Neural progenitor cell (in vitro differentiated cells): ENCODE measurements at regions not wholly inside any gene's neighbourhood (a gene's known extent, or its start where the extent isn't known, plus 50 kb on each side); places are given as distances from the start of the nearest gene placed in this dataset.

Source experiments
- DNase-seq: peaks from one replicate; pipeline ENCODE4 v3.0.0-alpha.2; 2016; ENCODE audit warnings: low spot score
- H2AFZ ChIP-seq: fragments of 200-600 bp; sonication (generic); replicated peaks from 2 replicates; pipeline ENCODE4 v1.6.1; 2016; ENCODE audit warnings: antibody characterized with exemption
- H3F3A ChIP-seq: fragments of 200-600 bp; sonication (generic); 2 replicates; pipeline ENCODE4 v1.6.1; 2016; ENCODE audit warnings: antibody characterized with exemption, low read depth
- H3K27ac ChIP-seq: fragments of 200-600 bp; sonication (generic); 2 replicates; pipeline ENCODE4 v1.5.1; 2016; ENCODE audit warnings: mild to moderate bottlenecking
- H3K27me3 ChIP-seq: fragments of 200-600 bp; sonication (generic); 2 replicates; pipeline ENCODE4 v1.6.1; 2016; ENCODE audit warnings: mild to moderate bottlenecking, moderate library complexity
- H3K36me3 ChIP-seq: fragments of 200-600 bp; sonication (generic); 2 replicates; pipeline ENCODE4 v1.5.1; 2016
- H3K4me1 ChIP-seq: fragments of 200-600 bp; sonication (generic); 2 replicates; pipeline ENCODE4 v1.6.1; 2016; ENCODE audit warnings: mixed run types
- H3K4me2 ChIP-seq: fragments of 200-600 bp; sonication (generic); 2 replicates; pipeline ENCODE4 v1.6.1; 2016
- H3K4me3 ChIP-seq: fragments of 200-600 bp; sonication (generic); 2 replicates; pipeline ENCODE4 v1.5.1; 2016
- H3K79me2 ChIP-seq: fragments of 200-600 bp; sonication (generic); 2 replicates; pipeline ENCODE4 v1.6.1; 2016; ENCODE audit warnings: low read depth
- H3K9ac ChIP-seq: fragments of 200-600 bp; sonication (generic); 2 replicates; pipeline ENCODE4 v1.6.1; 2016
- H3K9me3 ChIP-seq: fragments of 200-600 bp; sonication (generic); 2 replicates; pipeline ENCODE4 v1.5.1; 2016; ENCODE audit warnings: low read depth
- H4K20me1 ChIP-seq: fragments of 200-600 bp; sonication (generic); 2 replicates; pipeline ENCODE4 v1.6.1; 2016; ENCODE audit warnings: low read depth
- H3K27ac Mint-ChIP-seq: 3 replicates; pipeline ENCODE4 v1.8.0; 2021; ENCODE audit warnings: mixed read lengths
- H3K27me3 Mint-ChIP-seq: 2 replicates; pipeline ENCODE4 v1.8.0; 2022; ENCODE audit warnings: low read depth, mild to moderate bottlenecking, inconsistent platforms, moderate library complexity, mixed read lengths; ENCODE audit not compliant: insufficient read depth
- H3K36me3 Mint-ChIP-seq: 3 replicates; pipeline ENCODE4 v1.8.0; 2021; ENCODE audit warnings: mixed read lengths
- H3K4me1 Mint-ChIP-seq: 3 replicates; pipeline ENCODE4 v1.8.0; 2021; ENCODE audit warnings: mixed read lengths
- H3K4me3 Mint-ChIP-seq: 3 replicates; pipeline ENCODE4 v1.8.0; 2021; ENCODE audit warnings: mild to moderate bottlenecking, moderate library complexity, mixed read lengths
- H3K9me3 Mint-ChIP-seq: 3 replicates; pipeline ENCODE4 v1.8.0; 2020; ENCODE audit warnings: mixed read lengths
- EZH2 ChIP-seq: fragments of 200-600 bp; sonication (generic); IDR thresholded peaks from 2 replicates; pipeline ENCODE4 v1.6.1; 2017; ENCODE audit warnings: antibody characterized with exemption, mild to moderate bottlenecking, moderate library complexity
- EZH2phosphoT487 ChIP-seq: fragments of 200-600 bp; sonication (generic); IDR thresholded peaks from 2 replicates; pipeline ENCODE4 v1.6.1; 2017; ENCODE audit warnings: antibody characterized with exemption
- TF ChIP-seq, protein P1 (sequence below): fragments of 200-600 bp; sonication (generic); IDR thresholded peaks from 2 replicates; pipeline ENCODE4 v1.5.1; 2017; ENCODE audit warnings: antibody characterized with exemption, mild to moderate bottlenecking

DNA sequence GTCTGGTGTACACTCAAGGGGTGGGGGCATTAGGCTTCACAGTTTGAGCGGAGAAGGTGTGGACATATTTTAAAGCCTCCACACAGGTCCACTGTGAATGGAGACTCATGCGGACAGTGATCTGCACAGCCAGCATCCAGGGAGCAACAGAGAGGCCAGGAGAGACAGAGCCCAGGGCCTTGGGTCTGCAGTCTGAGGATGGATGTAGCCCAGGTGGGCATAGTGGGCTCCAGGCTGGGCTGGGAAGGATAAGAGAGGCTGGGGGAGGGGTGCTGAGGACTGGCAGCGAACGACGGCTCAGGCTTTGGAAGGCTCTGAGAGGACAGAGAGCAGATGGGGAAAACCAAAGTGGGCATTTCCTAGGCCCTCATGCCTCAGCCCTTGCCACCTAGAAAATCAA, 128.8 kb downstream of the PAPOLA start:
- no peak overlapping the region for H3K4me3 ChIP-seq
- Mint-ChIP-seq H3K4me1 (peaks cover 5% of the 10 kb centered on the region), H3K36me3 (no peaks in the 10 kb centered on the region), H3K9me3 (no peaks in the 10 kb centered on the region), H3K4me3 (no peak overlapping the region), H3K27me3 (peaks cover 4% of the 10 kb centered on the region), H3K27ac (no peak overlapping the region)
- H3K4me1 ChIP-seq = no peaks in the 10 kb centered on the region
- no peak overlapping the region for H3K27ac ChIP-seq
- no peak overlapping the region for H2AFZ ChIP-seq
- no peaks in the 10 kb centered on the region for H4K20me1 ChIP-seq
- no peaks in the 10 kb centered on the region for H3K27me3 ChIP-seq
- H3K9me3 ChIP-seq = no peaks in the 10 kb centered on the region
- H3F3A ChIP-seq = no peaks in the 10 kb centered on the region
- H3K79me2 ChIP-seq = no peaks in the 10 kb centered on the region
- TF ChIP-seq EZH2 = no peak
- no peak for TF ChIP-seq EZH2phosphoT487
- TF ChIP-seq, protein P1, sequence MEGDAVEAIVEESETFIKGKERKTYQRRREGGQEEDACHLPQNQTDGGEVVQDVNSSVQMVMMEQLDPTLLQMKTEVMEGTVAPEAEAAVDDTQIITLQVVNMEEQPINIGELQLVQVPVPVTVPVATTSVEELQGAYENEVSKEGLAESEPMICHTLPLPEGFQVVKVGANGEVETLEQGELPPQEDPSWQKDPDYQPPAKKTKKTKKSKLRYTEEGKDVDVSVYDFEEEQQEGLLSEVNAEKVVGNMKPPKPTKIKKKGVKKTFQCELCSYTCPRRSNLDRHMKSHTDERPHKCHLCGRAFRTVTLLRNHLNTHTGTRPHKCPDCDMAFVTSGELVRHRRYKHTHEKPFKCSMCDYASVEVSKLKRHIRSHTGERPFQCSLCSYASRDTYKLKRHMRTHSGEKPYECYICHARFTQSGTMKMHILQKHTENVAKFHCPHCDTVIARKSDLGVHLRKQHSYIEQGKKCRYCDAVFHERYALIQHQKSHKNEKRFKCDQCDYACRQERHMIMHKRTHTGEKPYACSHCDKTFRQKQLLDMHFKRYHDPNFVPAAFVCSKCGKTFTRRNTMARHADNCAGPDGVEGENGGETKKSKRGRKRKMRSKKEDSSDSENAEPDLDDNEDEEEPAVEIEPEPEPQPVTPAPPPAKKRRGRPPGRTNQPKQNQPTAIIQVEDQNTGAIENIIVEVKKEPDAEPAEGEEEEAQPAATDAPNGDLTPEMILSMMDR = no peak
- H3K9ac ChIP-seq = no peak overlapping the region
- DNase-seq = no peak
- no peaks in the 10 kb centered on the region for H3K36me3 ChIP-seq
- no peak overlapping the region for H3K4me2 ChIP-seq

DNA sequence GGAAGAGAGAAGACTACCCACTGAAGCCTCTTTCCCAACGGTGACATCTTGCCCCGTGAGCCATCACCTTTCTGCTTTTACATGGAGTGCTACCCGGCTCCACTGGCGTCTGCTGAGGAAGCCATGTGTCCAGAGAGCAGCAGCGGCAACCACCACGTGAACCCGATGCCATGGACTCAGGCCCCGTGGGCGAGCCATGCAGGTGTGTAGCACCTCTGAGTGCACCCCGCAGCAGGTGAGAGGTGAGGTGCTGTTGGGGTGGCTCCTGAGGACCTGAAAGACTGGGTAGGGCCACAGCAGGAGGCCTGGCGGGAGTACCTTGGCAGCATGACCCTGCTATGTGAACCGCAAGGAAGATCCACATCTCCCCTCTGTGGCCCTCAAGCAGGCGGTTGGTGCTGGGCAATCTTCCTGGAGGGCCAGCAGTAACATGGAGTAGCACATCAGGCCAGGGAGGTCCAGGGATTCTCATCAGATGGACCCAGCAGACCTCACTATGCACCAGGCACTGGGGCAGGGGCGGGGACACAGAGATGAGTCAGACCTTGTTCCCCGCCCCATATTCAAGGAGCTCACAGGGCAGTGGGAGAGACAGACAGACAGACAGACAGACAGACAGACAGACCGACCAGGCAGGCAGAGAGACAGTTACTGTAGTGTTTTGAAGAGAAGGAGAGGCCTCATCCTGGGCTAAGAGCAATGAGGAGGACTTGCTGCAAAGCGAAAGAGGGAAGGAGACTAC, 129.6 kb downstream of the PAPOLA start:
- no peak overlapping the region for H3K4me3 Mint-ChIP-seq
- H3K27me3 Mint-ChIP-seq = peaks cover 2% of the 10 kb centered on the region
- TF ChIP-seq EZH2phosphoT487 (no peak), EZH2 (no peak)
- TF ChIP-seq, protein P1 = no peak
- Histone ChIP-seq H3K9ac (no peak overlapping the region), H3K4me3 (no peak overlapping the region), H4K20me1 (no peaks in the 10 kb centered on the region), H3K4me2 (no peak overlapping the region), H3K9me3 (no peaks in the 10 kb centered on the region), H3K4me1 (no peaks in the 10 kb centered on the region), H2AFZ (no peak overlapping the region), H3K36me3 (no peaks in the 10 kb centered on the region), H3K27me3 (no peaks in the 10 kb centered on the region), H3K79me2 (no peaks in the 10 kb centered on the region), H3F3A (no peaks in the 10 kb centered on the region), H3K27ac (no peak overlapping the region)
- no peak overlapping the region for H3K27ac Mint-ChIP-seq
- H3K4me1 Mint-ChIP-seq = peaks cover 3% of the 10 kb centered on the region
- no peaks in the 10 kb centered on the region for H3K36me3 Mint-ChIP-seq
- no peak for DNase-seq
- H3K9me3 Mint-ChIP-seq = no peaks in the 10 kb centered on the region

DNA sequence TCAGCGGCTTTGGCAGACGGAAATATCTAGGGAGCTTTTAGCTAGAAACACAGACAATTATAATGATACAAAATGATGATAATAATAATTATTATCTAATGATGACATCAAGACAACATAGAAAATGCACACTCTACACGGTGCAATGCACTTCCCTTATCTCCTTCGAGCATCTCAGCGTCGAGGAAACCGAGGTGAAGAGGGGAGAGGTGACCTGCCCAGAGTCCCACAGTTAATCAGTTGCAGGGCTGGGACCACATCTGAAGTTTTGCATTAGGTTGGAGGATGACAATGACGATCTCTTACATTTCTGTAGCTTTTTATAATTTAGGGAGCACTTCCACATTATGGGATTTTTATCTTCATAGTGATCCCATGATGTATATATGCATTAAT, 130.2 kb downstream of the PAPOLA start:
- Histone ChIP-seq H3K27me3 (no peaks in the 10 kb centered on the region), H3K9me3 (no peaks in the 10 kb centered on the region), H3K27ac (no peak overlapping the region), H3K4me2 (no peak overlapping the region), H4K20me1 (no peaks in the 10 kb centered on the region), H3K79me2 (no peaks in the 10 kb centered on the region), H3K9ac (no peak overlapping the region), H3K4me1 (no peaks in the 10 kb centered on the region), H3F3A (no peaks in the 10 kb centered on the region), H3K4me3 (no peak overlapping the region), H3K36me3 (no peaks in the 10 kb centered on the region), H2AFZ (no peak overlapping the region)
- DNase-seq = no peak
- H3K4me3 Mint-ChIP-seq = no peak overlapping the region
- TF ChIP-seq, protein P1 = no peak
- no peak for TF ChIP-seq EZH2
- TF ChIP-seq EZH2phosphoT487 = no peak
- H3K27ac Mint-ChIP-seq = no peak overlapping the region
- no peaks in the 10 kb centered on the region for H3K36me3 Mint-ChIP-seq
- H3K27me3 Mint-ChIP-seq = peaks cover 2% of the 10 kb centered on the region
- H3K4me1 Mint-ChIP-seq = peaks cover 3% of the 10 kb centered on the region
- H3K9me3 Mint-ChIP-seq = no peaks in the 10 kb centered on the region
